ENCODE measurements at regions not wholly inside any gene's neighbourhood (a gene's known extent, or its start where the extent isn't known, plus 50 kb on each side); places are given as distances from the start of the nearest gene placed in this dataset.

- Mint-ChIP-seq H3K27ac (no peak overlapping the region), H3K9me3 (no peaks in the 10 kb centered on the region), H3K36me3 (ENCODE audit: low read depth) (no peaks in the 10 kb centered on the region), H3K4me3 (no peak overlapping the region), H3K4me1 (peaks cover 4% of the 10 kb centered on the region), H3K27me3 (ENCODE audit: low read depth) (no peaks in the 10 kb centered on the region)
- TF ChIP-seq CTCF (IDR thresholded peaks at IDR 0.05; ENCODE audit: unreplicated experiment in 3 of 3): no peak
These were observed 333.7 kb upstream of the FANCL start for GRCh38 chr2:58574873-58575272.

GRCh38 chr2:58572731-58573130 is 331.6 kb upstream of the FANCL start:
- peaks cover 4% of the 10 kb centered on the region for H3K4me1 Mint-ChIP-seq
- H3K27ac Mint-ChIP-seq: no peak overlapping the region
- no peaks in the 10 kb centered on the region for H3K36me3 Mint-ChIP-seq (ENCODE audit: low read depth)
- TF ChIP-seq CTCF (IDR thresholded peaks at IDR 0.05; ENCODE audit: unreplicated experiment in 3 of 3): no peak
- no peaks in the 10 kb centered on the region for H3K27me3 Mint-ChIP-seq (ENCODE audit: low read depth)
- H3K9me3 Mint-ChIP-seq: no peaks in the 10 kb centered on the region
- H3K4me3 Mint-ChIP-seq: no peak overlapping the region

- Mint-ChIP-seq H3K9me3 (no peaks in the 10 kb centered on the region), H3K4me3 (peak overlapping the region in 1 of 3 experiments; percentile 14), H3K27ac (no peak overlapping the region), H3K36me3 (ENCODE audit: low read depth) (no peaks in the 10 kb centered on the region), H3K27me3 (ENCODE audit: low read depth) (no peaks in the 10 kb centered on the region), H3K4me1 (peaks cover 4% of the 10 kb centered on the region)
- peak; percentile 67 to 84 (median 68) for TF ChIP-seq CTCF (IDR thresholded peaks at IDR 0.05; ENCODE audit: unreplicated experiment in 3 of 3)
These were observed 330.2 kb upstream of the FANCL start for GRCh38 chr2:58571181-58571852.

GRCh38 chr2:58569475-58570185 is 328.5 kb upstream of the FANCL start:
- Mint-ChIP-seq H3K27ac (no peak overlapping the region), H3K36me3 (ENCODE audit: low read depth) (no peaks in the 10 kb centered on the region), H3K4me3 (no peak overlapping the region), H3K4me1 (peaks cover 4% of the 10 kb centered on the region), H3K9me3 (no peaks in the 10 kb centered on the region), H3K27me3 (ENCODE audit: low read depth) (no peaks in the 10 kb centered on the region)
- TF ChIP-seq CTCF (IDR thresholded peaks at IDR 0.05; ENCODE audit: unreplicated experiment in 3 of 3): no peak

GRCh38 chr2:58568901-58569300 is 327.8 kb upstream of the FANCL start:
- peaks cover 4% of the 10 kb centered on the region for H3K4me1 Mint-ChIP-seq
- H3K27me3 Mint-ChIP-seq (ENCODE audit: low read depth): no peaks in the 10 kb centered on the region
- no peaks in the 10 kb centered on the region for H3K36me3 Mint-ChIP-seq (ENCODE audit: low read depth)
- no peaks in the 10 kb centered on the region for H3K9me3 Mint-ChIP-seq
- H3K27ac Mint-ChIP-seq: no peak overlapping the region
- TF ChIP-seq CTCF (IDR thresholded peaks at IDR 0.05; ENCODE audit: unreplicated experiment in 3 of 3): no peak
- no peak overlapping the region for H3K4me3 Mint-ChIP-seq

- no peaks in the 10 kb centered on the region for H3K9me3 Mint-ChIP-seq
- no peak for TF ChIP-seq CTCF (IDR thresholded peaks at IDR 0.05; ENCODE audit: unreplicated experiment in 3 of 3)
- no peak overlapping the region for H3K27ac Mint-ChIP-seq
- H3K27me3 Mint-ChIP-seq (ENCODE audit: low read depth): no peaks in the 10 kb centered on the region
- H3K36me3 Mint-ChIP-seq (ENCODE audit: low read depth): no peaks in the 10 kb centered on the region
- H3K4me1 Mint-ChIP-seq: no peaks in the 10 kb centered on the region
- no peak overlapping the region for H3K4me3 Mint-ChIP-seq
These were observed 321.2 kb upstream of the FANCL start for GRCh38 chr2:58562276-58562675.

All from nephron (organoid).